NT2/D1 (cell line): ENCODE measurements at regions not wholly inside any gene's neighbourhood (a gene's known extent, or its start where the extent isn't known, plus 50 kb on each side); places are given as distances from the start of the nearest gene placed in this dataset.
"Not testable (repeated sequence)": the region's sequence is repeated elsewhere in the genome, so short reads cannot be mapped to it uniquely, and the experiment has no call there.

Experiments used
- SUZ12 ChIP-seq: IDR thresholded peaks from 2 replicates; pipeline ENCODE4 v1.6.1; 2011; ENCODE audit not compliant: insufficient read length, insufficient read depth; ENCODE audit errors: extremely low read depth
- YY1 ChIP-seq: IDR thresholded peaks from 2 replicates; pipeline ENCODE4 v1.6.1; 2011; ENCODE audit not compliant: insufficient read length, insufficient read depth
- ZNF274 ChIP-seq: IDR thresholded peaks from 2 replicates; pipeline ENCODE4 v1.6.1; 2011; ENCODE audit warnings: mild to moderate bottlenecking, low read depth, low read length

- not testable (repeated sequence) for TF ChIP-seq YY1, ZNF274, SUZ12
Measured at GRCh38 chr15:22715133-22715845, 71.2 kb upstream of the NIPA1 start.
